ENCODE measurements at regions not wholly inside any gene's neighbourhood (a gene's known extent, or its start where the extent isn't known, plus 50 kb on each side); places are given as distances from the start of the nearest gene placed in this dataset.

DNA sequence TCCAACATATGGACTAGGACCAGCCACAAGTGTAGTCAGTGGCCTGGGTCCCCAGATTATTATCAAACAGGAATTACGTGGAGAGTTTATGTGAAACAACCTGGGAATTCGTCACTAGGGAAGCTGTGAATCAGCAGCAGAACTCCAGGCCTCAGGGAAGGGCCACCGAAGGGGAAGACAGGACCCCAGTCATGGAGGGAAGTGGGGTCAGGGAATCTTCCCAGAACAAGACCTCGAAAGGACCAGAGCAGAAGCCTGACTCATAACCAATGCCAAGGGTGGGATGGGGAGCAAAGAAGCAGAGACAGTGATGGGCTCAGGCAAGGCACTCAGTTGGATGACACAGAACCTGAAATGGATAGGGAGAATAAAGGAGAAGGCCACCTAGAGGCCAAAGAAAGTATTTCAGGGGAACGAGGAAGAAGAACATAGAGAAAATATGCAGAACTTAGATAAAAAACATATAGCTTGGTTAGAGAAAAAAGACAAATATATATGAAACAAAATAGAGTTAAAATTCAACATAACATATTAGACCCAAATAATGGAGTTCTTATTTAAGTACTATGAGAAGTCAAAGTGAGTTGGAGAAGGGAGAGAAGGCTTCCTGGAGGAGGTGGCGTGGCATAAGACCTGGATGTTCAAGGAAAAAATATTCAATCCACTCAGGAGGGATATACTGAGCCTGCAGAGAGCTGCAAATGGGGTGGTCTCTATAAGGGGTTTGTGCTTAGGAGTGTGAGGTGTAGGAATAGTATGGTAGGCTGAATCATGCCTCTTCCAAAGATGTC lies 66.7 kb upstream of the CAST start:
- DNase-seq: no peak

GRCh38 chr5:96597438-96598020 lies 64.6 kb upstream of the CAST start:
- no peak for DNase-seq

DNA sequence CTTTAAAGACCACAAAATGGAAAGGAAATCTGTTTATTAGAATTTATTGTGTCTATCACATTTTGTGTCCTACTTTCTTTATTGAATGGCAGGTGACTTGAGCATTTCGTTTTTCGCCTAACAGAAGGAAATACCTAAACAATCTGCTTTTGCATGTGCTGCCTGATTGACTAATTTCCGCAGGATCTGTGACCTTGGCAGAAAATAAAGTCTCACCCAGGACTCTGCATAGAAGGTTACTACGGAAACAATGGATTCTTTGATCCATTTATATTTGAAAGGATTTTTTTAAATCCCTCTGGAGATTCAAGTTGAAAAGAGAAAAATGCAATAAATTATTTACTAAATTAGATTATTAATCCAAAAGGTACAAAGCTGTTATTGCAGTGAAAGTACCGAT lies 61.0 kb upstream of the CAST start:
- DNase-seq: no peak

GRCh38 chr5:96601715-96602244 lies 60.4 kb upstream of the CAST start:
- no peak for DNase-seq

DNA sequence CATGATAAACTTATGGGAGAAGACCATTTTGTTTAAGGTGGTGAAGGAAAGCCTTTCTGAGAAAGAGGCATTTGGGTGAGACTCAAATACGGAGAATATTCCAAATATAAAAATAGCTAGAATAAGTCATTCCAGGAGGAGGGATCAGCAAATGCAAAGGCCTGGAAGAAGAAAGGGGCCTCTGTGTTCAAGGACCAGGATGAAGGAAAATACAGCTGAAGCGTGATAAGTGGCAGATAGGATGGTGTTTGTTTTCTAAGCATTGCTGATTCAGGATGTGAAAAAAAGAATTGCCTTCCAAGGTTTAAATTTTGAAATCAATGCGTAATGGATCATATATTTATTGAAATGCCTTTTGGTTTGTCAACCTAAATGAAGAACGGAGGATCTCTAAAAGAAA lies 59.4 kb upstream of the CAST start:
- no peak for DNase-seq

DNA sequence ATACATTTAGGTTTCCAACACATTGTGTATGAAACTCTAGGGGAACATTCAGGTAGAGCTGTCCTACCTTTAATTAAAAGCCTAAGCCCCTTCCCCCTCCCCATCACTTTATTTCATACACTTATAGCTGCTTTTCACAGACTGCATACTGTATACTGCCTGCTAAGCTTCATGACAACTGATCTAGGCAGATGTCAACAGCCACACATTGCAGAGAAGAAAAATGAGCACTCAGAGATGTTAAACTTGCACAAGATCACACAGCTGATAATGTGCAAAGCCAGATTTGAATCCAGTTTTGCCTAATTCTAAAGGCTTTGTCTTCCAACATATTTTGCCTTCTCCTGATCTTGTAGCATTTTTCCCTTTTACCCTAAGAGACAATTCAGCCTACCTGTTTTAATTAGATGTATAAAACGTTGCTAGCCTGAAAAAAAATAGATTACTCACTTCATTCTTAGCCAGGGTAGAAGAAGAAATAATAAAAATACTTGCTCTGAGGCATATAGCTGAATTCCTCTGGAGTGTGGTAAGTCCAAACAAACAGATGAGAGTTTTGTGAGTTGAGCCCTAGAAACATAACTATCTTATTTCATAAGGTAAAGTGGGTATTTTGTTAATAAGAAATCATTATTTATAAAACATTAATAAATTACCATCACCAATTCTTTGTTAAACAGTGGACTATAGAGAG lies 56.9 kb upstream of the CAST start:
- no peak for DNase-seq

DNA sequence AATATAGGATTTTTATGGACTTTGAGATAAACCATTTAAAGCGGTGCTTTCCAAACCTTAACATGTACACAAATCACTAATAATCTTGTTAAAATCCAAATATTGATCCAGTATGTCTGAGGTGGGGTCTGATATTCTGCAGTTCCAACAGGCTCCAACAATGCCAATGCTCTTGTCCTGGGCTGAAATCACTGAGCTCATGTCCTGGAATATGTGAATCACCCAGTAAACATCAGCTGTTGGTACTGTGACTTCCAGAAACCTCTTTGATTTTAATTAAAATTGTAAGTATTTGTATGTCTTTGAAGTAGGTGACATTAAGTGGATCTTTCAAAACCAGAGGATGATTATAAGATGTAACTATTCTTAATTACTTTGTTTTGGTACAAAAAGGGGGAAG lies 52.8 kb upstream of the CAST start:
- no peak for DNase-seq

GRCh38 chr5:96610747-96611146 lies 51.4 kb upstream of the CAST start:
- no peak for DNase-seq

DNA sequence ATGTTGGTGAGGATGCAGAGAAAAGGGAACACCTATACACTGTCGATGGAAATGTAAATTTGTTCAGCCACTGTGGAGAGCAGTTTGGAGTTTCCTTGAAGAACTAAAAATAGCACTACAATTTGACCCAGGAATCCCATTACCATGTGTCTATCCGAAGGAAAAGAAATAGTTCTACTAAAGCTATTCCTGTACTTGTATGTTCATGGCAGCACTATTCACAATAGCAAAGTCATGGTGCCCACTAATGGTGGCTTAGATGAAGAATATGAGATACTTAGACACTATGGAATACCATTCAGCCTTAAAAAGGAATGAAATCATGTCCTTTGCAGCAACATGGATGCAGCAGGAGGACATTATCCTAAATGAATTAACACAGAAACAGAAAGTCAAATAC lies 50.2 kb upstream of the CAST start:
- DNase-seq: no peak

Data from cerebellar nuclear complex (tissue), 1 donor.